GM23248 (cell line): ENCODE measurements at regions not wholly inside any gene's neighbourhood (a gene's known extent, or its start where the extent isn't known, plus 50 kb on each side); places are given as distances from the start of the nearest gene placed in this dataset.
"Not testable (repeated sequence)": the region's sequence is repeated elsewhere in the genome, so short reads cannot be mapped to it uniquely, and the experiment has no call there.

Experiments used
- DNase-seq: peaks from one replicate; pipeline ENCODE4 v3.0.0-alpha.2; 2015
- H2AFZ ChIP-seq: fragments of 200-600 bp; sonication (generic); 2 replicates; pipeline ENCODE4 v1.6.1; 2016; ENCODE audit warnings: antibody characterized with exemption
- H3F3A ChIP-seq: fragments of 200-600 bp; sonication (generic); 2 replicates; pipeline ENCODE4 v1.6.1; 2016; ENCODE audit warnings: mild to moderate bottlenecking, antibody characterized with exemption, mixed run types; ENCODE audit not compliant: insufficient read depth
- H3K27ac ChIP-seq: fragments of 200-600 bp; sonication (generic); 2 replicates; pipeline ENCODE4 v1.5.1; 2016; ENCODE audit warnings: mild to moderate bottlenecking
- H3K27me3 ChIP-seq: fragments of 200-600 bp; sonication (generic); replicated peaks from 2 replicates; pipeline ENCODE4 v1.6.1; 2016; ENCODE audit warnings: mild to moderate bottlenecking; ENCODE audit not compliant: insufficient read depth
- H3K36me3 ChIP-seq: fragments of 200-600 bp; sonication (generic); 2 replicates; pipeline ENCODE4 v1.6.1; 2016; ENCODE audit warnings: low read depth, mild to moderate bottlenecking
- H3K4me1 ChIP-seq: fragments of 200-600 bp; sonication (generic); 2 replicates; pipeline ENCODE4 v1.6.1; 2016; ENCODE audit warnings: mild to moderate bottlenecking; ENCODE audit not compliant: insufficient read depth
- H3K4me2 ChIP-seq: fragments of 200-600 bp; sonication (generic); one replicate; pipeline ENCODE4 v1.6.1; 2016; ENCODE audit warnings: mild to moderate bottlenecking; ENCODE audit not compliant: unreplicated experiment
- H3K4me3 ChIP-seq: fragments of 200-600 bp; sonication (generic); 2 replicates; pipeline ENCODE4 v1.5.1; 2016; ENCODE audit warnings: mild to moderate bottlenecking
- H3K79me2 ChIP-seq: fragments of 200-600 bp; sonication (generic); 2 replicates; pipeline ENCODE4 v1.6.1; 2016; ENCODE audit warnings: mild to moderate bottlenecking; ENCODE audit not compliant: insufficient read depth
- H3K9ac ChIP-seq: fragments of 200-600 bp; sonication (generic); 2 replicates; pipeline ENCODE4 v1.6.1; 2016; ENCODE audit warnings: mild to moderate bottlenecking
- H3K9me2 ChIP-seq: fragments of 200-600 bp; sonication (generic); 2 replicates; pipeline ENCODE4 v1.6.1; 2016; ENCODE audit warnings: mixed run types, mild to moderate bottlenecking, moderate library complexity; ENCODE audit not compliant: insufficient read depth
- H3K9me3 ChIP-seq: fragments of 200-600 bp; sonication (generic); one replicate; pipeline ENCODE4 v1.6.1; 2017; ENCODE audit warnings: low read depth
- H4K20me1 ChIP-seq: fragments of 200-600 bp; sonication (generic); 2 replicates; pipeline ENCODE4 v1.6.0; 2016; ENCODE audit not compliant: insufficient read depth
- EZH2 ChIP-seq: fragments of 200-600 bp; sonication (generic); IDR thresholded peaks from 2 replicates; pipeline ENCODE4 v1.6.1; 2018; ENCODE audit warnings: antibody characterized with exemption, mild to moderate bottlenecking; ENCODE audit not compliant: insufficient read depth, poor library complexity, severe bottlenecking
- EZH2phosphoT487 ChIP-seq: fragments of 200-600 bp; sonication (generic); IDR thresholded peaks from 2 replicates; pipeline ENCODE4 v1.6.1; 2018; ENCODE audit warnings: antibody characterized with exemption, moderate library complexity, mild to moderate bottlenecking, low read depth; ENCODE audit not compliant: insufficient read depth
- WGBS, 2 experiments: methylation state at CpG; one replicate each; pipeline ENCODE4 v1.1.6; 2015 to 2017; ENCODE audit warnings: low lambda C conversion rate in 2 of 2, low coverage in 1 of 2; ENCODE audit errors: missing lambda C conversion rate in 2 of 2; 5-methylcytosine and 5-hydroxymethylcytosine counted together
- in situ Hi-C: fragments of 300-500 bp; cut with MboI; formaldehyde crosslinking; loops from 2 replicates; pipeline ENCODE4 v1.15.0; 2020

- no peaks in the 10 kb centered on the region for H3K36me3 ChIP-seq
- H2AFZ ChIP-seq = no peak overlapping the region
- 0 out of 2 replicates have a peak, but pooled peaks cover 4% of the 10 kb centered on the region for H3K4me1 ChIP-seq
- TF ChIP-seq EZH2phosphoT487 (no peak), EZH2 (no peak)
- no peaks in the 10 kb centered on the region for H3K27me3 ChIP-seq
- H3K79me2 ChIP-seq = no peaks in the 10 kb centered on the region
- H3K9me2 ChIP-seq = no peaks in the 10 kb centered on the region
- DNase-seq = no peak
- H3F3A ChIP-seq = no peaks in the 10 kb centered on the region
- no peaks in the 10 kb centered on the region for H3K9me3 ChIP-seq
- H3K27ac ChIP-seq = no peak overlapping the region
- H3K9ac ChIP-seq = no peak overlapping the region
- H3K4me3 ChIP-seq = no peak overlapping the region
- in situ Hi-C loops = loop anchor here (25.0 kb wide), 1 partner anchor 965 kb away; no protein-coding TSS in a partner anchor
- H3K4me2 ChIP-seq = no peak overlapping the region
- no peaks in the 10 kb centered on the region for H4K20me1 ChIP-seq
Observed at GRCh38 chr11:109677231-109677630, 255.2 kb downstream of the C11orf87 start.

GRCh38 chr11:109677876-109678275 lies 255.9 kb downstream of the C11orf87 start:
- Histone ChIP-seq H3K9me3 (no peaks in the 10 kb centered on the region), H3K27me3 (no peaks in the 10 kb centered on the region), H3K9me2 (no peaks in the 10 kb centered on the region), H3K4me2 (no peak overlapping the region), H2AFZ (no peak overlapping the region), H3K79me2 (no peaks in the 10 kb centered on the region), H3K4me1 (0 out of 2 replicates have a peak, but pooled peaks cover 4% of the 10 kb centered on the region), H3K36me3 (no peaks in the 10 kb centered on the region), H4K20me1 (no peaks in the 10 kb centered on the region), H3K9ac (no peak overlapping the region), H3K27ac (no peak overlapping the region), H3K4me3 (no peak overlapping the region), H3F3A (no peaks in the 10 kb centered on the region)
- TF ChIP-seq EZH2 (no peak), EZH2phosphoT487 (no peak)
- in situ Hi-C loops = loop anchor here (25.0 kb wide), 1 partner anchor 966 kb away; no protein-coding TSS in a partner anchor
- no peak for DNase-seq

- Histone ChIP-seq H4K20me1 (no peaks in the 10 kb centered on the region), H3K4me3 (no peak overlapping the region), H3K27me3 (no peaks in the 10 kb centered on the region), H3K36me3 (no peaks in the 10 kb centered on the region), H2AFZ (no peak overlapping the region), H3K79me2 (no peaks in the 10 kb centered on the region), H3K4me2 (no peak overlapping the region), H3K9me2 (no peaks in the 10 kb centered on the region), H3K4me1 (0 out of 2 replicates have a peak, but pooled peaks cover 4% of the 10 kb centered on the region), H3K27ac (no peak overlapping the region), H3F3A (no peaks in the 10 kb centered on the region), H3K9me3 (no peaks in the 10 kb centered on the region), H3K9ac (no peak overlapping the region)
- DNase-seq = peak; percentile 38
- in situ Hi-C loops = loop anchor here (25.0 kb wide), 1 partner anchor 968 kb away; no protein-coding TSS in a partner anchor
- no peak for TF ChIP-seq EZH2
- no peak for TF ChIP-seq EZH2phosphoT487
Observed at GRCh38 chr11:109680127-109680526, 258.1 kb downstream of the C11orf87 start.

GRCh38 chr11:109682788-109683187 lies 260.8 kb downstream of the C11orf87 start:
- H3K9me2 ChIP-seq, H3K27me3 ChIP-seq, H3K36me3 ChIP-seq, H3K4me3 ChIP-seq, H3K4me1 ChIP-seq, H3K9ac ChIP-seq, H2AFZ ChIP-seq, H3F3A ChIP-seq, H3K9me3 ChIP-seq, DNase-seq, H4K20me1 ChIP-seq, H3K27ac ChIP-seq, H3K79me2 ChIP-seq, H3K4me2 ChIP-seq: not testable (repeated sequence)
- in situ Hi-C loops = loop anchor here (25.0 kb wide), 1 partner anchor 970 kb away; no protein-coding TSS in a partner anchor
- WGBS, 2 experiments = 88 to 90% methylated on average over 1 of the region's 1 CpG

GRCh38 chr11:109695696-109696095 lies 273.7 kb downstream of the C11orf87 start:
- TF ChIP-seq EZH2phosphoT487 (no peak), EZH2 (no peak)
- H3K36me3 ChIP-seq = no peaks in the 10 kb centered on the region
- no peak overlapping the region for H3K4me3 ChIP-seq
- DNase-seq = peak; percentile 74
- peak overlapping the region; percentile 76 for H3K27ac ChIP-seq
- peaks cover 4% of the 10 kb centered on the region for H3K9me3 ChIP-seq
- peak overlapping the region; percentile 0 for H3K4me2 ChIP-seq
- in situ Hi-C loops = loop anchor here (25.0 kb wide), 1 partner anchor 983 kb away; no protein-coding TSS in a partner anchor
- no peaks in the 10 kb centered on the region for H3K27me3 ChIP-seq
- H3K9ac ChIP-seq = peak overlapping the region; percentile 52
- peak overlapping the region; percentile 2; the same call in 1 of the 2 replicates for H2AFZ ChIP-seq
- no peaks in the 10 kb centered on the region for H4K20me1 ChIP-seq
- 19% methylated on average over 4 of the region's 4 CpGs for WGBS, 2 experiments
- no peaks in the 10 kb centered on the region for H3K79me2 ChIP-seq
- peaks cover 3% of the 10 kb centered on the region; the same call in 1 of the 2 replicates for H3K4me1 ChIP-seq
- peaks cover 21% of the 10 kb centered on the region for H3F3A ChIP-seq
- no peaks in the 10 kb centered on the region for H3K9me2 ChIP-seq
